Neural progenitor cell (in vitro differentiated cells): ENCODE measurements at regions not wholly inside any gene's neighbourhood (a gene's known extent, or its start where the extent isn't known, plus 50 kb on each side); places are given as distances from the start of the nearest gene placed in this dataset.

Source experiments
- DNase-seq: peaks from one replicate; pipeline ENCODE4 v3.0.0-alpha.2; 2016; ENCODE audit warnings: low spot score
- H2AFZ ChIP-seq: fragments of 200-600 bp; sonication (generic); replicated peaks from 2 replicates; pipeline ENCODE4 v1.6.1; 2016; ENCODE audit warnings: antibody characterized with exemption
- H3F3A ChIP-seq: fragments of 200-600 bp; sonication (generic); 2 replicates; pipeline ENCODE4 v1.6.1; 2016; ENCODE audit warnings: antibody characterized with exemption, low read depth
- H3K27ac ChIP-seq: fragments of 200-600 bp; sonication (generic); 2 replicates; pipeline ENCODE4 v1.5.1; 2016; ENCODE audit warnings: mild to moderate bottlenecking
- H3K27me3 ChIP-seq: fragments of 200-600 bp; sonication (generic); 2 replicates; pipeline ENCODE4 v1.6.1; 2016; ENCODE audit warnings: mild to moderate bottlenecking, moderate library complexity
- H3K36me3 ChIP-seq: fragments of 200-600 bp; sonication (generic); 2 replicates; pipeline ENCODE4 v1.5.1; 2016
- H3K4me1 ChIP-seq: fragments of 200-600 bp; sonication (generic); 2 replicates; pipeline ENCODE4 v1.6.1; 2016; ENCODE audit warnings: mixed run types
- H3K4me2 ChIP-seq: fragments of 200-600 bp; sonication (generic); 2 replicates; pipeline ENCODE4 v1.6.1; 2016
- H3K4me3 ChIP-seq: fragments of 200-600 bp; sonication (generic); 2 replicates; pipeline ENCODE4 v1.5.1; 2016
- H3K79me2 ChIP-seq: fragments of 200-600 bp; sonication (generic); 2 replicates; pipeline ENCODE4 v1.6.1; 2016; ENCODE audit warnings: low read depth
- H3K9ac ChIP-seq: fragments of 200-600 bp; sonication (generic); 2 replicates; pipeline ENCODE4 v1.6.1; 2016
- H3K9me3 ChIP-seq: fragments of 200-600 bp; sonication (generic); 2 replicates; pipeline ENCODE4 v1.5.1; 2016; ENCODE audit warnings: low read depth
- H4K20me1 ChIP-seq: fragments of 200-600 bp; sonication (generic); 2 replicates; pipeline ENCODE4 v1.6.1; 2016; ENCODE audit warnings: low read depth
- H3K27ac Mint-ChIP-seq: 3 replicates; pipeline ENCODE4 v1.8.0; 2021; ENCODE audit warnings: mixed read lengths
- H3K27me3 Mint-ChIP-seq: 2 replicates; pipeline ENCODE4 v1.8.0; 2022; ENCODE audit warnings: low read depth, mild to moderate bottlenecking, inconsistent platforms, moderate library complexity, mixed read lengths; ENCODE audit not compliant: insufficient read depth
- H3K36me3 Mint-ChIP-seq: 3 replicates; pipeline ENCODE4 v1.8.0; 2021; ENCODE audit warnings: mixed read lengths
- H3K4me1 Mint-ChIP-seq: 3 replicates; pipeline ENCODE4 v1.8.0; 2021; ENCODE audit warnings: mixed read lengths
- H3K4me3 Mint-ChIP-seq: 3 replicates; pipeline ENCODE4 v1.8.0; 2021; ENCODE audit warnings: mild to moderate bottlenecking, moderate library complexity, mixed read lengths
- H3K9me3 Mint-ChIP-seq: 3 replicates; pipeline ENCODE4 v1.8.0; 2020; ENCODE audit warnings: mixed read lengths
- EZH2 ChIP-seq: fragments of 200-600 bp; sonication (generic); IDR thresholded peaks from 2 replicates; pipeline ENCODE4 v1.6.1; 2017; ENCODE audit warnings: antibody characterized with exemption, mild to moderate bottlenecking, moderate library complexity
- EZH2phosphoT487 ChIP-seq: fragments of 200-600 bp; sonication (generic); IDR thresholded peaks from 2 replicates; pipeline ENCODE4 v1.6.1; 2017; ENCODE audit warnings: antibody characterized with exemption
- TF ChIP-seq, protein P1 (sequence below): fragments of 200-600 bp; sonication (generic); IDR thresholded peaks from 2 replicates; pipeline ENCODE4 v1.5.1; 2017; ENCODE audit warnings: antibody characterized with exemption, mild to moderate bottlenecking

DNA sequence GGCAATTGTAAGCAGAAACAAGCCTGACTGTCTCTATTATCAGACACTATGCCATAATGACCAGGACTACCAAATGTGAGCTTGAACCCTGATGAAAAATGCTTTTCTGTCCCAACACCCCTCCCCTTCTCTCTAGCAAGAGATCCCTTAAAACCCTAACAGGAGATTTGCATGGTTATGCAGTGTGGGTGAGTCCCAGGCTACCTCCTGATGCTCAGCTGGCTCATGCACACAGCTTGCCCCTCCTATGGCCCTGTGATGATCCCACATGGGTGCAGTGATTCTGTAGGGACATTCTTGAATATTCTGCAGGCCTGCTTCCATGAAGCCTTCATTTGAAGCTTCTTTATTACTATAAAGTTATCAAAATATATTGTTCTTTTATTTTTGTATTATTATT is 357.4 kb downstream of the AKAIN1 start:
- H3K27me3 Mint-ChIP-seq = no peaks in the 10 kb centered on the region
- H3K4me3 ChIP-seq = no peak overlapping the region
- H4K20me1 ChIP-seq = no peaks in the 10 kb centered on the region
- H3F3A ChIP-seq = no peaks in the 10 kb centered on the region
- no peak overlapping the region for H3K27ac ChIP-seq
- no peak overlapping the region for H3K9ac ChIP-seq
- TF ChIP-seq, protein P1, sequence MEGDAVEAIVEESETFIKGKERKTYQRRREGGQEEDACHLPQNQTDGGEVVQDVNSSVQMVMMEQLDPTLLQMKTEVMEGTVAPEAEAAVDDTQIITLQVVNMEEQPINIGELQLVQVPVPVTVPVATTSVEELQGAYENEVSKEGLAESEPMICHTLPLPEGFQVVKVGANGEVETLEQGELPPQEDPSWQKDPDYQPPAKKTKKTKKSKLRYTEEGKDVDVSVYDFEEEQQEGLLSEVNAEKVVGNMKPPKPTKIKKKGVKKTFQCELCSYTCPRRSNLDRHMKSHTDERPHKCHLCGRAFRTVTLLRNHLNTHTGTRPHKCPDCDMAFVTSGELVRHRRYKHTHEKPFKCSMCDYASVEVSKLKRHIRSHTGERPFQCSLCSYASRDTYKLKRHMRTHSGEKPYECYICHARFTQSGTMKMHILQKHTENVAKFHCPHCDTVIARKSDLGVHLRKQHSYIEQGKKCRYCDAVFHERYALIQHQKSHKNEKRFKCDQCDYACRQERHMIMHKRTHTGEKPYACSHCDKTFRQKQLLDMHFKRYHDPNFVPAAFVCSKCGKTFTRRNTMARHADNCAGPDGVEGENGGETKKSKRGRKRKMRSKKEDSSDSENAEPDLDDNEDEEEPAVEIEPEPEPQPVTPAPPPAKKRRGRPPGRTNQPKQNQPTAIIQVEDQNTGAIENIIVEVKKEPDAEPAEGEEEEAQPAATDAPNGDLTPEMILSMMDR = no peak
- TF ChIP-seq EZH2 (no peak), EZH2phosphoT487 (no peak)
- no peak overlapping the region for H3K27ac Mint-ChIP-seq
- H3K36me3 Mint-ChIP-seq = no peaks in the 10 kb centered on the region
- H2AFZ ChIP-seq = no peak overlapping the region
- no peaks in the 10 kb centered on the region for H3K9me3 Mint-ChIP-seq
- no peak overlapping the region for H3K4me3 Mint-ChIP-seq
- H3K79me2 ChIP-seq = no peaks in the 10 kb centered on the region
- H3K4me1 ChIP-seq = peaks cover 7% of the 10 kb centered on the region
- DNase-seq = no peak
- no peaks in the 10 kb centered on the region for H3K36me3 ChIP-seq
- H3K4me1 Mint-ChIP-seq = no peaks in the 10 kb centered on the region
- H3K9me3 ChIP-seq = no peaks in the 10 kb centered on the region
- no peak overlapping the region for H3K4me2 ChIP-seq
- H3K27me3 ChIP-seq = no peaks in the 10 kb centered on the region

DNA sequence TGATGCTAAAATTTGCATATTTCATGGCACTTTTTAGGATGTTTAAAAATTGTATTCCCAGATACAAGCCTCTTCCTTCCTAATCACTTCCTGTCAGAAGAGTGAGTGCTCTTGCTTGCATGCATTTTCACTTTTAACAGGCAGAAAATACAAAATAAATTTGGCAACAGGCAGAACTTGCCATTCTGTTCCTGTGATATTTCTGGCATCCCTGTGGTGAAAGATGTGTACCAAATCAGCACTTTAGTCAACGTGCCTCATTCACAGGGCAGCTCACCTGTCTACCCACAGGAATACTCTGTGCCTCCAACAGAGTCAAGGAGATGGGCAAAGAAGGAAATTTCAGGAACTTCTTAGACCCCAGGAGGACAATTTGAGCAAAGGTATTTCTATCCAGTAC is 360.9 kb downstream of the AKAIN1 start:
- Histone ChIP-seq H3K4me3 (no peak overlapping the region), H2AFZ (no peak overlapping the region), H3K4me1 (peaks cover 11% of the 10 kb centered on the region), H3F3A (no peaks in the 10 kb centered on the region), H4K20me1 (no peaks in the 10 kb centered on the region), H3K27ac (no peak overlapping the region), H3K9me3 (no peaks in the 10 kb centered on the region), H3K79me2 (no peaks in the 10 kb centered on the region), H3K9ac (no peak overlapping the region), H3K27me3 (no peaks in the 10 kb centered on the region), H3K36me3 (no peaks in the 10 kb centered on the region), H3K4me2 (no peak overlapping the region)
- H3K27ac Mint-ChIP-seq = no peak overlapping the region
- no peaks in the 10 kb centered on the region for H3K27me3 Mint-ChIP-seq
- TF ChIP-seq EZH2phosphoT487 = no peak
- no peak for DNase-seq
- H3K36me3 Mint-ChIP-seq = no peaks in the 10 kb centered on the region
- no peaks in the 10 kb centered on the region for H3K9me3 Mint-ChIP-seq
- H3K4me1 Mint-ChIP-seq = no peaks in the 10 kb centered on the region
- no peak overlapping the region for H3K4me3 Mint-ChIP-seq

DNA sequence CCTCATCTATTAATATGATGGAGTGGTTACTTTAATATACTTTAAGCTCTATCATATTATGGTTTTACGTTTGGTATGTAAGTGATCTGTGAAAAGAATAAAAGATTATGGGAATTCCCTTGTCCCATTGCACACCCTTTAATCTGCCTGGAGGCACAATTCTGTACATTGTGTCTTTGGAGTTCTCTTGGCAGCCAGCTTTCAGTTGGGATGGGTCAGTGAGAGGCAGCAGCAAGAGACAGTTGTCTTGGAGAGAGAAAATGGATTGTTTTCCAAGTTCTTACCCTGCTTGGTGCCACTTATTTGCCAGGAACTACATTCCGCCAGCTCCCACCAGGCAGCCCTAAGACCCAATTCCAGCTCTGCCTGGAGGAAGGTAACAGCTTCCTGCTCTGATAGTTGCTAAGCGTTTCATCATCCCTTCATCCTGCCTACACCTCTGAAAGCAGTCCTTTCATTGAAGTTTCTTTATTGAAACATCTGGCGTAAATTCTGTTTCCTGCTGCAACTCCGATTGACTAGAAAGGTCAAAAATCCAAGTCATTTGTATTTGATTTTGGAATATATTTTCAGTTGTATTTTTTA is 365.2 kb downstream of the AKAIN1 start:
- Histone ChIP-seq H4K20me1 (no peaks in the 10 kb centered on the region), H3F3A (no peaks in the 10 kb centered on the region), H3K4me1 (peaks cover 4% of the 10 kb centered on the region), H3K9ac (no peak overlapping the region), H3K36me3 (no peaks in the 10 kb centered on the region), H3K27ac (no peak overlapping the region), H3K79me2 (no peaks in the 10 kb centered on the region), H2AFZ (peak overlapping the region; percentile 67), H3K4me3 (no peak overlapping the region), H3K9me3 (no peaks in the 10 kb centered on the region), H3K27me3 (no peaks in the 10 kb centered on the region), H3K4me2 (no peak overlapping the region)
- Mint-ChIP-seq H3K9me3 (no peaks in the 10 kb centered on the region), H3K4me3 (no peak overlapping the region), H3K4me1 (no peaks in the 10 kb centered on the region), H3K27ac (no peak overlapping the region), H3K27me3 (no peaks in the 10 kb centered on the region), H3K36me3 (no peaks in the 10 kb centered on the region)
- DNase-seq = no peak
- TF ChIP-seq EZH2phosphoT487 (no peak), EZH2 (no peak)
- TF ChIP-seq, protein P1 = no peak

DNA sequence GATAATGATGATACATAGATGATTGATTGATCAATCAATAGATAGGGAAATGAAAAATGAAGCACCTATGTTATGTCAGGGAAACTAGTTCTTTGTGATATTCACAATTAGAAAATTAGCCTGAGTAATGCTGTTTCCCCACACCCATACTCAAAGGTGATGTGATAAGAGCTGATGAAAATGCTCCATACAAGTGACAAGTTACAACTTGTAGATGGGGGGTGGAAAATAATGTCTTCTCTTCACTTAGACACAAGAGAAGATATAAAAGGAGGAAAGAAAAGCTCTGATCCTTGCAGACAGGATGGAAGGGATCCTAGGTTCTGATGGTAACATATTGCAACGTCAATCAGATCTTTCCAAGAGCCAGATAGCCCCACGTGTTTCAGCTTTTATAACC is 365.9 kb downstream of the AKAIN1 start:
- Histone ChIP-seq H3K79me2 (no peaks in the 10 kb centered on the region), H3K9me3 (no peaks in the 10 kb centered on the region), H3K27ac (no peak overlapping the region), H3K4me1 (peaks cover 4% of the 10 kb centered on the region), H3K27me3 (no peaks in the 10 kb centered on the region), H3K4me2 (no peak overlapping the region), H3F3A (no peaks in the 10 kb centered on the region), H3K36me3 (no peaks in the 10 kb centered on the region), H3K4me3 (no peak overlapping the region), H2AFZ (no peak overlapping the region), H4K20me1 (no peaks in the 10 kb centered on the region), H3K9ac (no peak overlapping the region)
- no peak overlapping the region for H3K4me3 Mint-ChIP-seq
- no peak overlapping the region for H3K27ac Mint-ChIP-seq
- H3K4me1 Mint-ChIP-seq = no peaks in the 10 kb centered on the region
- no peaks in the 10 kb centered on the region for H3K36me3 Mint-ChIP-seq
- TF ChIP-seq EZH2 = no peak
- no peak for TF ChIP-seq EZH2phosphoT487
- TF ChIP-seq, protein P1 = no peak
- no peaks in the 10 kb centered on the region for H3K9me3 Mint-ChIP-seq
- no peak for DNase-seq
- no peaks in the 10 kb centered on the region for H3K27me3 Mint-ChIP-seq
